ENCODE measurements at regions not wholly inside any gene's neighbourhood (a gene's known extent, or its start where the extent isn't known, plus 50 kb on each side); places are given as distances from the start of the nearest gene placed in this dataset.

GRCh38 chr2:182598626-182599025 is 117.4 kb upstream of the DNAJC10 start:
- no peaks in the 10 kb centered on the region for H3K9me3 Mint-ChIP-seq
- H3K36me3 Mint-ChIP-seq (ENCODE audit: low read depth) = no peaks in the 10 kb centered on the region
- H3F3A ChIP-seq (replicated peaks; ENCODE audit: low read depth) = no peaks in the 10 kb centered on the region
- H3K4me2 ChIP-seq = no peak overlapping the region
- H3K4me3 Mint-ChIP-seq = no peak overlapping the region
- DNase-seq (ENCODE audit: low spot score) = no peak
- H2AFZ ChIP-seq = no peak overlapping the region; the same call in 1 of the 2 replicates
- no peak overlapping the region for H3K27ac Mint-ChIP-seq
- no peak overlapping the region for H3K27ac ChIP-seq (ENCODE audit: low read depth)
- H3K36me3 ChIP-seq (ENCODE audit: insufficient read depth) = no peaks in the 10 kb centered on the region
- peaks cover 22% of the 10 kb centered on the region for H3K4me1 Mint-ChIP-seq
- H3K4me3 ChIP-seq = no peak overlapping the region
- no peaks in the 10 kb centered on the region for H3K27me3 ChIP-seq (ENCODE audit: insufficient read depth)
- no peak for ATAC-seq
- H3K4me1 ChIP-seq (ENCODE audit: insufficient read depth) = peaks cover 18% of the 10 kb centered on the region
- no peaks in the 10 kb centered on the region for H3K9me2 ChIP-seq (ENCODE audit: insufficient read depth)
- peaks cover 2% of the 10 kb centered on the region for H3K27me3 Mint-ChIP-seq (ENCODE audit: insufficient read depth, low read depth, poor library complexity)
- no peak for TF ChIP-seq ZNF331 (CRISPR knock-in tag; IDR thresholded peaks at IDR 0.05; ENCODE audit: low read depth)
- no peak for TF ChIP-seq POLR2AphosphoS5 (IDR thresholded peaks at IDR 0.05; ENCODE audit: low read depth)
- no peak for TF ChIP-seq STAT1 (IDR thresholded peaks at IDR 0.05; ENCODE audit: unreplicated experiment)
- TF ChIP-seq ZNF114 (CRISPR knock-in tag; IDR thresholded peaks at IDR 0.05) = no peak
- TF ChIP-seq ETS1 (IDR thresholded peaks at IDR 0.05) = no peak
- TF ChIP-seq, protein P1, sequence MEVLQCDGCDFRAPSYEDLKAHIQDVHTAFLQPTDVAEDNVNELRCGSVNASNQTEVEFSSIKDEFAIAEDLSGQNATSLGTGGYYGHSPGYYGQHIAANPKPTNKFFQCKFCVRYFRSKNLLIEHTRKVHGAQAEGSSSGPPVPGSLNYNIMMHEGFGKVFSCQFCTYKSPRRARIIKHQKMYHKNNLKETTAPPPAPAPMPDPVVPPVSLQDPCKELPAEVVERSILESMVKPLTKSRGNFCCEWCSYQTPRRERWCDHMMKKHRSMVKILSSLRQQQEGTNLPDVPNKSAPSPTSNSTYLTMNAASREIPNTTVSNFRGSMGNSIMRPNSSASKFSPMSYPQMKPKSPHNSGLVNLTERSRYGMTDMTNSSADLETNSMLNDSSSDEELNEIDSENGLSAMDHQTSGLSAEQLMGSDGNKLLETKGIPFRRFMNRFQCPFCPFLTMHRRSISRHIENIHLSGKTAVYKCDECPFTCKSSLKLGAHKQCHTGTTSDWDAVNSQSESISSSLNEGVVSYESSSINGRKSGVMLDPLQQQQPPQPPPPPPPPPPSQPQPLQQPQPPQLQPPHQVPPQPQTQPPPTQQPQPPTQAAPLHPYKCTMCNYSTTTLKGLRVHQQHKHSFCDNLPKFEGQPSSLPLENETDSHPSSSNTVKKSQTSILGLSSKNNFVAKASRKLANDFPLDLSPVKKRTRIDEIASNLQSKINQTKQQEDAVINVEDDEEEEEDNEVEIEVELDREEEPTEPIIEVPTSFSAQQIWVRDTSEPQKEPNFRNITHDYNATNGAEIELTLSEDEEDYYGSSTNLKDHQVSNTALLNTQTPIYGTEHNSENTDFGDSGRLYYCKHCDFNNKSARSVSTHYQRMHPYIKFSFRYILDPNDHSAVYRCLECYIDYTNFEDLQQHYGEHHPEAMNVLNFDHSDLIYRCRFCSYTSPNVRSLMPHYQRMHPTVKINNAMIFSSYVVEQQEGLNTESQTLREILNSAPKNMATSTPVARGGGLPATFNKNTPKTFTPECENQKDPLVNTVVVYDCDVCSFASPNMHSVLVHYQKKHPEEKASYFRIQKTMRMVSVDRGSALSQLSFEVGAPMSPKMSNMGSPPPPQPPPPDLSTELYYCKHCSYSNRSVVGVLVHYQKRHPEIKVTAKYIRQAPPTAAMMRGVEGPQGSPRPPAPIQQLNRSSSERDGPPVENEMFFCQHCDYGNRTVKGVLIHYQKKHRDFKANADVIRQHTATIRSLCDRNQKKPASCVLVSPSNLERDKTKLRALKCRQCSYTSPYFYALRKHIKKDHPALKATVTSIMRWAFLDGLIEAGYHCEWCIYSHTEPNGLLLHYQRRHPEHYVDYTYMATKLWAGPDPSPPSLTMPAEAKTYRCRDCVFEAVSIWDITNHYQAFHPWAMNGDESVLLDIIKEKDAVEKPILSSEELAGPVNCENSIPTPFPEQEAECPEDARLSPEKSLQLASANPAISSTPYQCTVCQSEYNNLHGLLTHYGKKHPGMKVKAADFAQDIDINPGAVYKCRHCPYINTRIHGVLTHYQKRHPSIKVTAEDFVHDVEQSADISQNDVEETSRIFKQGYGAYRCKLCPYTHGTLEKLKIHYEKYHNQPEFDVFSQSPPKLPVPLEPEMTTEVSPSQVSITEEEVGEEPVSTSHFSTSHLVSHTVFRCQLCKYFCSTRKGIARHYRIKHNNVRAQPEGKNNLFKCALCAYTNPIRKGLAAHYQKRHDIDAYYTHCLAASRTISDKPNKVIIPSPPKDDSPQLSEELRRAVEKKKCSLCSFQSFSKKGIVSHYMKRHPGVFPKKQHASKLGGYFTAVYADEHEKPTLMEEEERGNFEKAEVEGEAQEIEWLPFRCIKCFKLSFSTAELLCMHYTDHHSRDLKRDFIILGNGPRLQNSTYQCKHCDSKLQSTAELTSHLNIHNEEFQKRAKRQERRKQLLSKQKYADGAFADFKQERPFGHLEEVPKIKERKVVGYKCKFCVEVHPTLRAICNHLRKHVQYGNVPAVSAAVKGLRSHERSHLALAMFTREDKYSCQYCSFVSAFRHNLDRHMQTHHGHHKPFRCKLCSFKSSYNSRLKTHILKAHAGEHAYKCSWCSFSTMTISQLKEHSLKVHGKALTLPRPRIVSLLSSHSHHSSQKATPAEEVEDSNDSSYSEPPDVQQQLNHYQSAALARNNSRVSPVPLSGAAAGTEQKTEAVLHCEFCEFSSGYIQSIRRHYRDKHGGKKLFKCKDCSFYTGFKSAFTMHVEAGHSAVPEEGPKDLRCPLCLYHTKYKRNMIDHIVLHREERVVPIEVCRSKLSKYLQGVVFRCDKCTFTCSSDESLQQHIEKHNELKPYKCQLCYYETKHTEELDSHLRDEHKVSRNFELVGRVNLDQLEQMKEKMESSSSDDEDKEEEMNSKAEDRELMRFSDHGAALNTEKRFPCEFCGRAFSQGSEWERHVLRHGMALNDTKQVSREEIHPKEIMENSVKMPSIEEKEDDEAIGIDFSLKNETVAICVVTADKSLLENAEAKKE (CRISPR knock-in tag; IDR thresholded peaks at IDR 0.05) = no peak
- TF ChIP-seq CREB1 (CRISPR knock-in tag; IDR thresholded peaks at IDR 0.05; ENCODE audit: low read depth) = no peak
- TF ChIP-seq CTCF (conservative IDR thresholded peaks at IDR 0.05; ENCODE audit: low read depth in 2 of 2) = no peak
- no peak for TF ChIP-seq NANOG (IDR thresholded peaks at IDR 0.05; ENCODE audit: borderline replicate concordance)
- no peak for TF ChIP-seq JUNB (IDR thresholded peaks at IDR 0.05; ENCODE audit: unreplicated experiment)
- H4K20me1 ChIP-seq (replicated peaks; ENCODE audit: insufficient read depth) = no peaks in the 10 kb centered on the region
- no peaks in the 10 kb centered on the region for H3K79me2 ChIP-seq (replicated peaks; ENCODE audit: insufficient read depth)
